Hepatocyte (in vitro differentiated cells): ENCODE measurements at regions not wholly inside any gene's neighbourhood (a gene's known extent, or its start where the extent isn't known, plus 50 kb on each side); places are given as distances from the start of the nearest gene placed in this dataset.

Experiments
- EZH2 ChIP-seq: fragments of 200-600 bp; sonication (generic); IDR thresholded peaks from 2 replicates; pipeline ENCODE4 v1.6.1; 2016; ENCODE audit warnings: antibody characterized with exemption, mild to moderate bottlenecking, borderline replicate concordance
- TF ChIP-seq, protein P1 (sequence below): fragments of 200-600 bp; sonication (generic); IDR thresholded peaks from 2 replicates; pipeline ENCODE4 v1.5.1; 2016; ENCODE audit warnings: antibody characterized with exemption, mild to moderate bottlenecking; ENCODE audit not compliant: poor library complexity

DNA sequence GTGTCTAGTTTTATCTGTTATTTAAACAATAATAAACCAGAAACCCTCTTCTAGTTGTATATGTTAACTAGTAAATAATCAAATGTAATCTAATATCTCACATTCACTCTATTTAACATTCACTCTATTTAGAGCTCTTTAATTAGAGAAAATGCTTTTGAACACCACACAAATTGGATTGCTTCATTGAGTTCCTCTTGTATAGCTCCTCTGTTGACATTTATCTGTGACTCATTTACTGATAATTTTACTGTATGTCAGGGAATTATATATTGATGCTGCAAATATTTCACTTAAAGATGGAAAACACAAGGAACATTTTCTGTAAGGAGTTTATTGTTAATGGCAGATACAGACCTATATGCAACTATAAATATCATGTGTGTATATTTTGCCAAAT is 594.6 kb downstream of the COL12A1 start:
- no peak for TF ChIP-seq EZH2
- TF ChIP-seq, protein P1, sequence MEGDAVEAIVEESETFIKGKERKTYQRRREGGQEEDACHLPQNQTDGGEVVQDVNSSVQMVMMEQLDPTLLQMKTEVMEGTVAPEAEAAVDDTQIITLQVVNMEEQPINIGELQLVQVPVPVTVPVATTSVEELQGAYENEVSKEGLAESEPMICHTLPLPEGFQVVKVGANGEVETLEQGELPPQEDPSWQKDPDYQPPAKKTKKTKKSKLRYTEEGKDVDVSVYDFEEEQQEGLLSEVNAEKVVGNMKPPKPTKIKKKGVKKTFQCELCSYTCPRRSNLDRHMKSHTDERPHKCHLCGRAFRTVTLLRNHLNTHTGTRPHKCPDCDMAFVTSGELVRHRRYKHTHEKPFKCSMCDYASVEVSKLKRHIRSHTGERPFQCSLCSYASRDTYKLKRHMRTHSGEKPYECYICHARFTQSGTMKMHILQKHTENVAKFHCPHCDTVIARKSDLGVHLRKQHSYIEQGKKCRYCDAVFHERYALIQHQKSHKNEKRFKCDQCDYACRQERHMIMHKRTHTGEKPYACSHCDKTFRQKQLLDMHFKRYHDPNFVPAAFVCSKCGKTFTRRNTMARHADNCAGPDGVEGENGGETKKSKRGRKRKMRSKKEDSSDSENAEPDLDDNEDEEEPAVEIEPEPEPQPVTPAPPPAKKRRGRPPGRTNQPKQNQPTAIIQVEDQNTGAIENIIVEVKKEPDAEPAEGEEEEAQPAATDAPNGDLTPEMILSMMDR: no peak
